ENCODE measurements at regions not wholly inside any gene's neighbourhood (a gene's known extent, or its start where the extent isn't known, plus 50 kb on each side); places are given as distances from the start of the nearest gene placed in this dataset.
"Not testable (repeated sequence)": the region's sequence is repeated elsewhere in the genome, so short reads cannot be mapped to it uniquely, and the experiment has no call there.

DNA sequence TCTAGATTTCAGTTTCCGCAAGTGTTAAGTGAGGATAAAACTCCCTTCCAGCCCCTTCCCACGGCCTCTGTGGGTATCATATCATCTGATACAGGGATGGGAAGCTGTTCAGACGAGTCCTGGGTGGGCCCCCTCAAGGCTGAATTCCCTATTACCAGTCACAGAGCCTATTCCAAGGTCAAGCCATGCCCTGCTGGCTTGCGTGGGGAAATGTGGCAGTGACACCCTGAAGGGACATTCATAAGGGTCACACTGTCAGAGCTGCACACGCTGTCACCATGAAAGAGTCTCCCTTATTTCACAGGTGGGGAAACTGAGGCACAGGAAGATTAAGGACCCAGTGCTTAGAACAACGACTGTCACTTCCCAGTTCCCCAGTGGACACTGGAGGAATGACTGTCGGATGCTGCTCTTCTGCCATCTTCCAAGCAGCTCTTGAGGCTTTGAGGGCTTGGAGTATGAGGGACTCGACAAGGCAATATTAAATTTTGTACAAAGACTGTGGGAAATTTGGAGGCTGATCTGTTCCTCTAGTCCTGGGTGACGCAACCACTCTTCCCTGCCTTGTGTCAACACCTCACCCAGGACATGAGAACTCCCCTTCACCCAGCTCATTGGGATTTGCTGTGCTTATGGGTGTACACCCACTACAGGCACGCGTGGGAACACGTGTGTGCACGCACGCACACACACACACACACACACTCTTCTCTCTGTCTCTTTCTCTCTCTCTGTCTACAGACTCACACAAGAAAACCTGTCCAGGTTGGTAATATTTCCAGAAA is 386.0 kb downstream of the RPS24 start:
- DNase-seq, result no peak

DNA sequence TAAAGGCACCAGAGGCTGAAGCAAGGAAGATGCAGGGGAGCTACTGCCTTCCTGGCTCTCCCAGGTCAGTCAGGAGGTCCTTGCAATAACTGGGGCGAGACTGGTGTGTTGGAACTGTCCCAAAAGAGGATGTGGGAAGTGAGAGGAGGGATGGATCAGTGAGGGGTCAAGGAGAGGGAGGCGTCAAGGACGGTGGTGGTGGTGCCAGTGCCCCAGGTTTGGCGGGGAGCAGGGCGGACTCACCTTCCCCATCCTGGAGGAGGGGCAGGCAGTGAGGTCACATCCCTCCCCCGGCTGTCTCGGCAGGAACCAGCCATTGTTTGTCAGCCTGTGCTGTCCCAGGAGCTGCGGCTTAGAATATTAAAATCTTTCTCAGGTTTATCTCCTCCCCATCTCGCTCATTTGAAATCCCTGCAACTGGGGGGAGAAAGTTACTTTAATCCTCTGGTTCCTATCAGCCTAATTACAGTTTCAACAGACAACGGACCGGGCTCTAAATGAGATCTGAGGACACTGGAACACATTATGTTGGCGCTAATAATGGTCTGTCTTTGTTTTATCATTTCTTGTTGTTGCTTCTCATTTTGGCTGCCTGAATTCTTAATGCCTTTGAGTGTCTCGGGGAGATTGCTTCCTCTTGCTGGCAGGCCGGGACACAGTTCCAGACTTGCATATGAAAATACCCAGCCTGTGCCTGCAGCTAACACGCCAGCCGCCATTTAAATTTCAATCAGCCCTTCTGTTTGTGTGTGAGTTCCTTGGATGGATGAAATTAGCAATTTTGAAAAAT is 387.5 kb downstream of the RPS24 start:
- no peak for DNase-seq

DNA sequence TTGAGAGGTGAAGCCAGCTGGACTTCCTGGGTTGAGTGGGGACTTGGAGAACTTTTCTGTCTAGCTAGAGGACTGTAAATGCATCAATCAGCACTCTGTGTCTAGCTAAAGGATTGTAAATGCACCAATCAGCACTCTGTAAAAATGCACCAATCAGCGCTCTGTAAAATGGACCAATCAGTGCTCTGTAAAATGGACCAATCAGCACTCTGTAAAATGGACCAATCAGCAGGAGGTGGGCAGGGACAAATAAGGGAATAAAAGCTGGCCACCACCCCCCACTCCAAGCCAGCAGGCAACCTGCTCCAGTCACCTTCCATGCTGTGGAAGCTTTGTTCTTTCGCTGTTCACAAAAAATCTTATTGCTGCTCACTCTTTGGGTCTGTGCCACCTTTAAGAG is 390.4 kb downstream of the RPS24 start:
- DNase-seq, result not testable (repeated sequence)

GRCh38 chr10:78424723-78425122 is 391.1 kb downstream of the RPS24 start:
- DNase-seq, result no peak

GRCh38 chr10:78426181-78426580 is 392.5 kb downstream of the RPS24 start:
- no peak for DNase-seq

DNA sequence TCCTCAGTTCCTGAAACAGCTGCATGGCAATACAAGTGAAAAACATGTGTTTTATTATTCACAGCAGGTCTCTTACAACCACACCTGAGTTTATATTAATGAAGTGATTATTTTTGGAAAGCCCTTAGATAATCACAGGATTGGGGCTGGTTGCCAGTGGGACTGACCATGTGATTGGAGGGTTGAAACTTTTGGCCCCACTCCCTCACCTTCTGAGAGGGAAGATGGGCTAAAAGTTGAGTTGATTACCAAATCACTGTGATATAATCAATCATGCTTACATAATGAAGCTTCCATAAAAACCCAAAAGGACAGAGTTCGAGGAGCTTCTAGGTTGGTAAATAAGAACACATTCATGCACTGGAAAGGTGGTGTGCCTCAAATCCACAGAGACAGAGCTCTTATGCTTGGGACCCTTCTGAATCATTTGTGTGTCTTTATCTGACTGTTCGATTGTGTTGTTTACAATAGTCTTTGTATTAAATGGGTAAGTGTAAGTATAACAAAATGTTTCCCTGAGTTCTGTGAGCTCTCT is 393.9 kb downstream of the RPS24 start:
- DNase-seq, result no peak

GRCh38 chr10:78428579-78428978 is 394.9 kb downstream of the RPS24 start:
- no peak for DNase-seq

- no peak for DNase-seq
Observed at GRCh38 chr10:78429984-78430383, 396.3 kb downstream of the RPS24 start.

DNA sequence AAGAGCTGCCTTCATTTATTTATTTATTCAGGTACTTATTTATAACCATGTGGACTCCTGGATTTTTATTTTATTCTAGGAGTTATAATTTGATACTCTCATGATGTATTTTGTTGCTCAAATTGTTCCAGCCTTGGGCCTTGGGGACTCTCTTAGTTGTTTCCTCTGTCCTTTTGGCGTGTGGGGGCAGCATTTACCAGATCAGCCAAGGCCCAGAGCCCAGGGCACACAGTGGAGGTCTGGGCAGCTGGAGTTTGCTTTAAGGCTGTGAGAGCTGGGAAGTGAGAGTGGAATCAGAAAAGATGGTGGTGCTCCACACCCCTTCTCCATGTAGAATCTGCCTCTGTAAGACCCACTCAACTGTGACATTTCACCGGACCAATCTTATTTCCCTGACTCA is 398.9 kb downstream of the RPS24 start:
- no peak for DNase-seq

DNA sequence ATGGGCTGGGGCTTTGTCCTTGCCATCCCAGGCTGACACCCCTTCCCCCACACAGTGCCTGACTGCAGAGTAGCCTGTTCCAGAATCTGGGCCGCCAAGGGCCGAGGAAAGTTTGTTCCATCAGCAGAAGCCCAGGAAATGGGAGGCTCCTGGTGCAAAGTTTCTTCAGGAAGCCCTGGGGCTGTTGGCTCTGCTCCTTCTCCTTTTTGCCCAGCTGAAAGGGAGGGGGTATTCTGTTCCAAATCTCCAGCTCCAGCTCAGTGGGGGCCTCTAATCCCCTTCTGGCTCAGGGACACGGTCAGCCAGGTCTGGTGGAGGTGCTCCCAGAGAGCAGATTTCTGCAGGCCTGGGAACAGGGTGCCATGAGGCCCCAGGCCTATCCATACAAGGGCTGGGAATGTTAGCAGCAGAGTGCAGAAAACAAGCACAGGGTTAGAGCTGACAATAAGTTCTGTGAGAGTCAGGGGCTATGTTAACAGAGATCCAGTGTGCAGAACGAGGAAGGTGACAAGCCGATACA is 399.5 kb downstream of the RPS24 start:
- DNase-seq, result no peak

DNA sequence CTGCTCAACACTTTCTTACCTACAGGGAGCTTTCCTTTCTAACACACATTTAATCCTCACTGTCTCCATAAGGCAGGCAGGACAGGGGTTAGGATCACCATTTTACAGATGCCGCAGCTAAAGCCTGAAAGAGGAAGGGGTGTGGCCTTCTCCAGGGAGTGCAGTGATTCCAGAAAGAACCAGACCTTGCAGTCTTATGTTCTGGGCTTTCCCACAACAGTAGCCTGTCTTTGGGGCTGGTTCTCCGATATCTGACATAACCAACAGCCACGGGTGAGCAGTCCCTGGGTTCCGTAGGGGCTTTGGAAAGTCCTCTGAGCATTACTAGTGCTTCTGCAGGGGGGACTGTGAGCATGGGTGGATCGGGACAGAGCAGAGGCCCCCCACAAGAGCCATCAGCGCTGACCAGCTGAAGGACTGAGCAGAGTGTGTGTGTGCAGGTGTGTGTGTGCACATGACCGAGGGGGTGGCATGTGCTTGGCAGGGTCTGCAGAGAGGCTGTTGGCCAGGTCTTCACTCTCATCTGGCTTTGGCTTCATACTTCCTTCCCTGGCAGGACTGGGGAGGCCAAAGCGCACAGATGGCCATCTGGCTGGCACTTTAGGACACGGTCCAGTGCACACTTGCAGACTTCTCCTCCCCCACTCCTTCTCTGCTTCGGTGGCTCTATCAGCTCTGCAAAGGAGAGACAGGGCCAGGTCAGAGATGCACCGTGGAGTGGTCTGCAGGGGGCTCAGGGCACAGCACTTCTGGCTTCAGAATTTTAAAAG is 400.3 kb downstream of the RPS24 start:
- no peak for DNase-seq

DNA sequence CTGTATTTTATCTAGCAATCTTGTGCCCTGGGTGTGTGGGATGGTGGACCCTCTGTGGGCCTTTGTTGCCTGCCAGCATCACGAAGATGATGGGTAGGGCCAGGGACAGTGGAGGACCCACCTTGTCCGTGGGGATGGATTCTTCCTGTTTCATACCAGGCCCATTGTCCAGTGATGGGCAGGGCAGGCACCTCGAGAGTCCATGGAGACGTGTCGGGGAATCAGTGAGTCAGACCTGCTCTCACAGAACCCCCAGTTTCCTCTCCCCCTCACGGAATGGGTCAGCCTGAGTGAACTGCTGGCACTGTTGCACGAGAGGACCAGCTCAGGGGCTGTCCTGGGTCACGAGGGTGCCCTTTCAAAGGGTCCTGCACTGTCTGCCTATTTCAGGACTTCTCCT is 401.2 kb downstream of the RPS24 start:
- no peak for DNase-seq

GRCh38 chr10:78435484-78436221 is 402.0 kb downstream of the RPS24 start:
- DNase-seq, result no peak

DNA sequence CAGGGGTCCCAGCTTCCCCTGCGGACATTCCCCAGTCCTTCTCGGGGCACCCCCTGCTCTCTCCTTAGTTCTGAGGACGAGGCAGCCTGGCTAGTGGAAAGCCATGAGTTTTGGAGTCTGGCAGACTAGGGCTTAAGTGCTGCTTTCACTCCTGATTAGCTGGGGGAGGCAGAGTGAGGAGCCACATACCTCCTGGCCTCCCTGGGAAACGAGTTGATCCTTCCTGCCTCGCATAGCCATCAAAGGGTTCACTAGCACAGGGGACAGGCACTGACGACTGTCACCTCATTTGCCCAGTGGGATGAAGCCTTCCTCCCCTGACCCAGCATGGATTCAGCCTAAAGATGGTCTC is 402.5 kb downstream of the RPS24 start:
- DNase-seq, result no peak

GRCh38 chr10:78436706-78437406 is 403.2 kb downstream of the RPS24 start:
- DNase-seq, result no peak

GRCh38 chr10:78437407-78437768 is 403.7 kb downstream of the RPS24 start:
- no peak for DNase-seq

DNA sequence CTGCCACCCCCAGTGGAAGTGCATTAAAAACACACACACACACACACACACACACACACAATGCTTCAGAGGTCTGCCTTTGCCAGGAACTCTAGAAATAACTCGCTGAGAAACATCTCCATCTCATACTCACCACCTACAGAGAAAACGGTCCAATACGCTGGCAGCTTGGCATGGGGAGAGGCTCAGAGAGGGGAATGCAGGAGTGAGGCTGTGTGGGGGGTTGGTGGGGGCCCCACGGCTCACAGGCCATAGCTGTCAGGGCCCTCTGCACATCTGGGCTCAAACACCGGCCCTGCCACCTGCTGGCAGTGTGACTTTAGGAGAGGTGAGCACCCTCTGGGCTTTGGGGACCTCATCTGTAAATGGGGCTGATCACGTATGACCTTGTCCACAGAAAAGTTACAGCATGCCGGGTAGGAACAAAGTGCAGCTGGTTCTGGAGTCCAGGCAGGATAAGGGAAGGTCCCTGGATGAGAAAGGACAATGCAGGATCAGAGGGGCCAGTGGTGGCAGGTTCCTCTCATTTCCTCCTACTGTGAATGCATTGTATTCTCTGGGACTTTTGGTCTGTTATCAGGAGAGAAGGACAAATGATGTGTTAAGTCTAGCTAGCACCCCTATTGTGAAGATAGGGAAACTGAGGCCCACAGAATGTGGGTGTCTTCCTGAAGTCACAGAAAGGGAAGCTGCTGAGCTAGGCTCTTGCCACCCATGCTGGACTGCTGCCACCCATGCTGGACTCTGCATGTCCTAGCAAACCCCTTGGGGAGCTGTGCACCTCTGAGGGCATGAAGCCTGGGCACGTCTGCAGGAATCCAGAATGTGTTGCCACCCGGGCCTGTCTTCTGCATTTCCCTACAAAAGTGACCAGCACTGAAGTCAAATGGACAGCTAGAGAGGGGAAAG is 404.6 kb downstream of the RPS24 start:
- no peak for DNase-seq

- DNase-seq, result no peak
Observed at GRCh38 chr10:78438907-78439809, 405.5 kb downstream of the RPS24 start.

GRCh38 chr10:78441010-78441409 is 407.3 kb downstream of the RPS24 start:
- DNase-seq, result no peak

- no peak for DNase-seq
Observed at GRCh38 chr10:78441694-78442093, 408.0 kb downstream of the RPS24 start.

Measured in effector CD4-positive, alpha-beta T cell (primary cell).